IPS DF 6.9 (cell line): ENCODE measurements at regions not wholly inside any gene's neighbourhood (a gene's known extent, or its start where the extent isn't known, plus 50 kb on each side); places are given as distances from the start of the nearest gene placed in this dataset.
A peak's percentile ranks its signal among the peaks of the same experiment; 100 is the strongest.

Source experiments
- DNase-seq: peaks from one replicate; pipeline ENCODE4 v3.0.0-alpha.2; 2013; ENCODE audit warnings: low read depth, low spot score
- H3K27ac ChIP-seq: one replicate; pipeline ENCODE4 v1.5.1; 2013; ENCODE audit warnings: low read length, control low read depth
- H3K27me3 ChIP-seq: 2 replicates; pipeline ENCODE4 v1.6.1; 2013; ENCODE audit warnings: mild to moderate bottlenecking, low read length; ENCODE audit not compliant: control insufficient read depth, insufficient read depth
- H3K36me3 ChIP-seq: 2 replicates; pipeline ENCODE4 v1.6.1; 2013; ENCODE audit warnings: low read length; ENCODE audit not compliant: control insufficient read depth, insufficient read depth
- H3K4me1 ChIP-seq: 2 replicates; pipeline ENCODE4 v1.6.1; 2013; ENCODE audit warnings: low read length; ENCODE audit not compliant: control insufficient read depth, insufficient read depth
- H3K4me3 ChIP-seq: 2 replicates; pipeline ENCODE4 v1.5.1; 2013; ENCODE audit warnings: mild to moderate bottlenecking, low read length
- H3K9me3 ChIP-seq: 2 replicates; pipeline ENCODE4 v1.6.1; 2013; ENCODE audit warnings: low read length, inconsistent platforms; ENCODE audit not compliant: control insufficient read depth, insufficient read depth
- WGBS: extraction: QIAGEN DNeasy Blood & Tissue Kit; methylation state at CpG from one replicate; pipeline ENCODE4 v1.1.7; 2013; ENCODE audit warnings: mixed read lengths, missing lambda C conversion rate; ENCODE audit not compliant: insufficient read length, insufficient coverage; 5-methylcytosine and 5-hydroxymethylcytosine counted together

DNA sequence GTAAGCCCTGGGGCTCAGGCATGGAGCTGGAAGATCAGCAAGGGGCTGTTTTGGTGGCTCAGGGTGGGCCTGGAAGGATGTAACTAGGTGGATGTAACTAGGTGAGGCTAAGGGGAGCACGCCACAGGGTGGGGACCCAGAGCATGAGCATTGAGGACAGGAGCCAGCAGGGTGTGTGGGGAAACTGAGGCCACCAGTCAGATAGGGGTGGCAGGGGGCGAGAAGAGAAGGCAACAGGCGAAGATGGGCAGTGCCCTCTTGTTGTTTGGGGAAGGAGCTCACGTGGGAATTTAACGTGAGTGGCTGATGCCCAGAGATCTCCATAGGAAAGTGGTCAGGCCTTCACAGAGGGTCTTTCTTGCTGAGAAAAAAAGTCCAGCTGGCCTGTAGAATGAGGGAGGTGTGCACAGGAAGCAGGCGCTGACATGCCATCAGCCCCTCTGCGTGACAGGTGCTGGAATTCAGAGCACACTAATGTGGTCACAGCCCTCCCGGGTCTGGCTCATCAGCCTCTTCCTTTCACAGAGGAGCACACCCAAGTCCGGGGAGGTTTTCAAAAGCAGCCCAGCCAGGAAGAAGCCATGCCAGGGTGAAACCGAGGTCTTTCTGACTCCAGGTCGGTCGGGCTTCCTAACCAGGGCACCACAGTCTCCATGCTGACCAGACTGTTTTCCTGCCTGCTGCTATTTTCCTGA is 54.6 kb upstream of the PAX6 start:
- no peak overlapping the region for H3K27ac ChIP-seq
- no CpG with 5 or more reads among the region's 12 CpGs for WGBS
- H3K4me1 ChIP-seq, result 0 out of 2 replicates have a peak, but pooled peaks cover 4% of the 10 kb centered on the region
- no peak for DNase-seq
- no peaks in the 10 kb centered on the region for H3K9me3 ChIP-seq
- H3K4me3 ChIP-seq, result no peak overlapping the region
- no peaks in the 10 kb centered on the region for H3K36me3 ChIP-seq
- H3K27me3 ChIP-seq, result no peaks in the 10 kb centered on the region; the same call in 1 of the 2 replicates

GRCh38 chr11:31863170-31863832 is 52.2 kb upstream of the PAX6 start:
- WGBS, result no CpG with 5 or more reads among the region's 7 CpGs
- H3K27ac ChIP-seq, result no peak overlapping the region

GRCh38 chr11:31861011-31861410 is 49.9 kb upstream of the PAX6 start:
- DNase-seq, result no peak
- Histone ChIP-seq H3K4me3 (no peak overlapping the region), H3K4me1 (0 out of 2 replicates have a peak, but pooled peaks cover 4% of the 10 kb centered on the region), H3K27me3 (no peaks in the 10 kb centered on the region), H3K27ac (no peak overlapping the region), H3K9me3 (no peaks in the 10 kb centered on the region), H3K36me3 (no peaks in the 10 kb centered on the region)
- no CpG with 5 or more reads among the region's 3 CpGs for WGBS

More at GRCh38 chr11:31863170-31863832, 52.2 kb upstream of the PAX6 start:
- no peaks in the 10 kb centered on the region for H3K27me3 ChIP-seq
- no peak overlapping the region for H3K4me3 ChIP-seq
- 0 out of 2 replicates have a peak, but pooled peaks cover 4% of the 10 kb centered on the region for H3K4me1 ChIP-seq
- DNase-seq, result peak; percentile 78
- H3K36me3 ChIP-seq, result no peaks in the 10 kb centered on the region
- H3K9me3 ChIP-seq, result no peaks in the 10 kb centered on the region
